ACC112 (cell line): ENCODE measurements at regions not wholly inside any gene's neighbourhood (a gene's known extent, or its start where the extent isn't known, plus 50 kb on each side); places are given as distances from the start of the nearest gene placed in this dataset.

Source experiments
- H2AFZ ChIP-seq: fragments of 200-600 bp; sonication (generic); one replicate; pipeline ENCODE4 v1.6.0; 2017; ENCODE audit warnings: antibody characterized with exemption, low read length; ENCODE audit not compliant: unreplicated experiment
- H3K27ac ChIP-seq: fragments of 200-600 bp; sonication (generic); 2 replicates; pipeline ENCODE4 v1.5.1; 2014; ENCODE audit warnings: low read depth, mild to moderate bottlenecking, antibody characterized with exemption, low read length, moderate library complexity
- H3K27me3 ChIP-seq: fragments of 200-600 bp; sonication (generic); 2 replicates; pipeline ENCODE4 v1.6.1; 2014; ENCODE audit warnings: mild to moderate bottlenecking, antibody characterized with exemption, low read length, moderate library complexity, mixed read lengths; ENCODE audit not compliant: insufficient read depth
- H3K36me3 ChIP-seq: fragments of 200-600 bp; sonication (generic); 2 replicates; pipeline ENCODE4 v1.6.1; 2016; ENCODE audit warnings: mild to moderate bottlenecking, antibody characterized with exemption, low read length, moderate library complexity, mixed read lengths; ENCODE audit not compliant: insufficient read depth
- H3K4me1 ChIP-seq: fragments of 200-600 bp; sonication (generic); one replicate; pipeline ENCODE4 v1.6.1; 2016; ENCODE audit warnings: low read length, mixed read lengths; ENCODE audit not compliant: insufficient read depth, unreplicated experiment, control insufficient read depth
- H3K4me3 ChIP-seq: fragments of 200-600 bp; sonication (generic); 2 replicates; pipeline ENCODE4 v1.5.1; 2014; ENCODE audit warnings: mild to moderate bottlenecking, low read depth, low read length
- H3K79me2 ChIP-seq: fragments of 200-600 bp; sonication (generic); one replicate; pipeline ENCODE4 v1.6.0; 2016; ENCODE audit warnings: low read length; ENCODE audit not compliant: control insufficient read depth, unreplicated experiment, insufficient read depth

DNA sequence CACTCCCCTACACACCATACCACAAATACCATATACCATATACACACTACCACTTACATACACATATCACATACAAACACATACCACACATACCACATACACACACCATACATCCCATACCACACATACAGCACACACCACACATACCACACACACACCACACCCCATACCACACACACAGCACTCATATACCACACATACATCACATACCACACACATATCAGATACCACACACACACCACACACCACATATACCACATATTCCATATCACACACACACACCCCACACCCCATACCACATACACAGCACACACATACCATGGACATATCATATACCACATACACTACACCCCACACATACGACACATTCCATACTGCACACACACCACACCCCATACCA, 276.6 kb downstream of the GADD45G start:
- no peak overlapping the region for H2AFZ ChIP-seq
- H3K27ac ChIP-seq, result no peak overlapping the region
- H3K36me3 ChIP-seq, result no peaks in the 10 kb centered on the region
- no peak overlapping the region for H3K4me3 ChIP-seq
- H3K27me3 ChIP-seq, result no peaks in the 10 kb centered on the region
- H3K4me1 ChIP-seq, result no peaks in the 10 kb centered on the region
- H3K79me2 ChIP-seq, result no peaks in the 10 kb centered on the region

GRCh38 chr9:89882930-89883361, 278.1 kb downstream of the GADD45G start:
- Histone ChIP-seq H3K79me2 (no peaks in the 10 kb centered on the region), H3K27ac (no peak overlapping the region), H3K4me1 (no peaks in the 10 kb centered on the region), H3K36me3 (no peaks in the 10 kb centered on the region), H3K27me3 (no peaks in the 10 kb centered on the region), H3K4me3 (no peak overlapping the region), H2AFZ (no peak overlapping the region)

GRCh38 chr9:89883401-89884341, 278.9 kb downstream of the GADD45G start:
- Histone ChIP-seq H3K4me1 (no peaks in the 10 kb centered on the region), H3K27ac (no peak overlapping the region), H3K36me3 (no peaks in the 10 kb centered on the region), H2AFZ (no peak overlapping the region), H3K27me3 (no peaks in the 10 kb centered on the region), H3K4me3 (no peak overlapping the region), H3K79me2 (no peaks in the 10 kb centered on the region)

DNA sequence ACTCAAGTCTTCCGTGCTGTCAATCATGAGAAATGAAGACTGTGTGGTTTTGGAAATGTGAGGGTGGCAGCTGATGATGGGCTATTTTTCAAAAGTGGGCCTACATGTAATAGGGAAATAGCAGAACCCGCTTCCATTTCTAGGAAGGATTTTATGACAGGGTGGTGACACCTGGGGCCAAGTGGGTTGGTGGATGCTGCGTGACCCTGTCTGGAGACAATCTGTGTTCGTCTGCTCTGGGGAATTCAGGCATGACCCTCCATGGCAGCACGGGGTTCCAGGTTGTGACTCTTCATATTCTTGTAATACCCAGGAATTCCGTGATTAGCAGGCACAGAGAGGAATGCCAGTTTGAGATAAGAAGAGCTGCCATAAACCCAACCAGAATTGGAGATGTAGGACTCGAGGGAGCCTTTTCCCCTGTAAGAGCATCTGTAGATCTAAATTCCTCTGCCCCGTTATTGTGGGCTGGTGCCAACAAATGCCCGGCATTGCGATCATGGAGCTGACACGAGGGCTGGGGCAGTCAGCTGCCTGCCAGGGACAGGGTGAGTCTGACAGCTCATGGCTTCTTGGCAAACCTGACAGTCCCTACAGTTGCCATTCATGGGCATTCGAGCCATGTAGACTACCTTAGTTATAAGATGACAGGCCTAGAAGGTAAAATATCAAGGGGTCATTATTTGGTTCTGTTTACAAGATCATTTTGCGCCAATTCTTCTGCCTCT, 279.7 kb downstream of the GADD45G start:
- Histone ChIP-seq H3K27ac (no peak overlapping the region), H3K27me3 (no peaks in the 10 kb centered on the region), H3K79me2 (no peaks in the 10 kb centered on the region), H2AFZ (no peak overlapping the region), H3K36me3 (no peaks in the 10 kb centered on the region), H3K4me1 (no peaks in the 10 kb centered on the region), H3K4me3 (no peak overlapping the region)

DNA sequence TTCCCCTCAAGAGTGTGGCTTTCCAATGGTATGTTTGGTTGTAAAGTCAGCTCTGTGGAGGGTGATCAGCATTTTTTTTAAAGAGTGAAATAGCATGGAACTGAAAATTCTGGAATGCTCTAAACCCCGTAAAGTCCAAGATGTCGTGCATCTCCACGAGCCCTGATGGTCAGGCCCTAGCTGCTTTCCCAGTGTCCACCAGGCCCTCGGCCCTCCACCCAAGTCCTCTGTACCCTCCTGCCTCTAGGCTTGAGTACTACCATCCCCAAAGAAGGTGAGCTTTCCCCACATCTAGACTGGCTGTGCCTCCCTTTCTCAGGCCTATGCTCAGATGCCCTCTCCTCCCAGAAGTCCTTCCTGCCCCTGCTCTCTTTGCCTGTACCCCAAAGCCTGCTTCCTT, 280.3 kb downstream of the GADD45G start:
- no peak overlapping the region for H3K27ac ChIP-seq
- no peaks in the 10 kb centered on the region for H3K4me1 ChIP-seq
- no peaks in the 10 kb centered on the region for H3K79me2 ChIP-seq
- H3K27me3 ChIP-seq, result no peaks in the 10 kb centered on the region
- no peak overlapping the region for H2AFZ ChIP-seq
- no peaks in the 10 kb centered on the region for H3K36me3 ChIP-seq
- no peak overlapping the region for H3K4me3 ChIP-seq

GRCh38 chr9:89886281-89886700, 281.5 kb downstream of the GADD45G start:
- H3K27ac ChIP-seq, result no peak overlapping the region
- H3K27me3 ChIP-seq, result no peaks in the 10 kb centered on the region
- H3K4me3 ChIP-seq, result no peak overlapping the region
- H3K4me1 ChIP-seq, result no peaks in the 10 kb centered on the region
- H3K79me2 ChIP-seq, result no peaks in the 10 kb centered on the region
- no peak overlapping the region for H2AFZ ChIP-seq
- H3K36me3 ChIP-seq, result no peaks in the 10 kb centered on the region

GRCh38 chr9:89887286-89887685, 282.5 kb downstream of the GADD45G start:
- H3K27ac ChIP-seq, result no peak overlapping the region
- no peaks in the 10 kb centered on the region for H3K4me1 ChIP-seq
- H3K36me3 ChIP-seq, result no peaks in the 10 kb centered on the region
- no peak overlapping the region for H3K4me3 ChIP-seq
- no peaks in the 10 kb centered on the region for H3K27me3 ChIP-seq
- no peak overlapping the region for H2AFZ ChIP-seq
- H3K79me2 ChIP-seq, result no peaks in the 10 kb centered on the region

DNA sequence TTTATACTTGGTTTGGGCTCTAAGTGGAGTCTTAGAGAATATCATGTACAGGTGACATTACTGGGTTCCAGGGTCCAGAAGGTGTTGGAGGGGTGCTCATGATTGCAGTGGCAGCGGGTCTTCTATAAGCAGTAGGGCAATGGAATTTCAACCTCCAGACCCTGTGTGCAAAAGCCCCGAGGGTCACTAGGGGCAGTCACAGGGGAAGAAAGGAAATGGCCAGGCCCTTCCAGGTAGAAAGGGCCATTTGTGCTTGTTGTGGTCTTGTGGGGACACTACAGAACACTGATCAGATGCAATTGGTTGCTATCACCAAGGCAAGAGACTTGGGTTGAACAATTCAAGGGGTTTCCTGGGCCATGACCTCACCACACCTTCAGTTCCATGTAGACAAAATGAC, 283.4 kb downstream of the GADD45G start:
- H3K79me2 ChIP-seq, result no peaks in the 10 kb centered on the region

DNA sequence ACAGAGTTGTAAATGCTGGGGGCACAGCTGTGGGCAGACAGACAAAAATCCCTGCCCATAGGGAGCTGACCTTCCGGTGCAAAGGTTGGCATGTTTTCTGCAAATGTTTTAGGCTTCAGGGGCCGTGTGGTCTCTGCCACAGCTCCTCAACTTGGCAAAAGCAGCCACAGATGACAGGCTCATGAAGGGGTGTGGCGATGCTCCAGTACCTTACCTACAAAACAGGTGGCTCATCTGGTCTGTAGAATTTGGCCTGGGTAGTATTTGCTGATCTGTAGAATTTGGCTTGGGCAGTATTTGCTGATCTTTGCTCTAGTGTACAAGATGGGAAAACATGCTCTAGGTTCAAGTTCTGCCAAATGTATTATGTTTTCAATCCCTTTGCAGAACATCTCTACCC, 283.9 kb downstream of the GADD45G start:
- H3K36me3 ChIP-seq, result no peaks in the 10 kb centered on the region
- H3K4me3 ChIP-seq, result no peak overlapping the region
- H3K4me1 ChIP-seq, result no peaks in the 10 kb centered on the region
- no peaks in the 10 kb centered on the region for H3K27me3 ChIP-seq
- H3K27ac ChIP-seq, result no peak overlapping the region
- H3K79me2 ChIP-seq, result no peaks in the 10 kb centered on the region
- no peak overlapping the region for H2AFZ ChIP-seq

More for the DNA sequence above, 283.4 kb downstream of the GADD45G start:
- Histone ChIP-seq H3K27ac (no peak overlapping the region), H3K4me1 (no peaks in the 10 kb centered on the region), H2AFZ (no peak overlapping the region), H3K4me3 (no peak overlapping the region), H3K36me3 (no peaks in the 10 kb centered on the region), H3K27me3 (no peaks in the 10 kb centered on the region)

DNA sequence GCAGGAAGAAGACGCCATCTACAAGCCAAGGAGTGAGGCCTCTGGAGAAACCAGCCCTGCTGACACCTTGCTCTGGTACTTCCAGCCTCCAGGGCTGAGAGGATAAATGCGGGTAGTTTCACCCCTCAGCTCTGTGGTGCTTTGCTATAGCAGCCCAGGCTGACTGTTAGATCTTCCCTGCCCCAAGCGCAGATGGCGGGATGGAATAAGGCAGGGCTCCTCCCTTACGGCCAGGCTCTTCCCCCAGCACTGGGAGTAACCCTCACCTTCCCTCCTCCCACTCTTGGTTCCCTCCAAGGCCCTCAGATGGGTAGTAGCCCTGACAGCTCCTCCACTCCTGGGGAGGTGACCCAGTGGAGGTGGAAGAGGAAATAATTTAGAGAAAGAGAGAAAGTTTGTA, 285.1 kb downstream of the GADD45G start:
- Histone ChIP-seq H3K27ac (no peak overlapping the region), H3K27me3 (no peaks in the 10 kb centered on the region), H3K79me2 (no peaks in the 10 kb centered on the region), H3K4me3 (no peak overlapping the region), H2AFZ (no peak overlapping the region), H3K36me3 (no peaks in the 10 kb centered on the region), H3K4me1 (no peaks in the 10 kb centered on the region)
